ENCODE measurements at regions not wholly inside any gene's neighbourhood (a gene's known extent, or its start where the extent isn't known, plus 50 kb on each side); places are given as distances from the start of the nearest gene placed in this dataset.
"Not testable (repeated sequence)": the region's sequence is repeated elsewhere in the genome, so short reads cannot be mapped to it uniquely, and the experiment has no call there.

DNA sequence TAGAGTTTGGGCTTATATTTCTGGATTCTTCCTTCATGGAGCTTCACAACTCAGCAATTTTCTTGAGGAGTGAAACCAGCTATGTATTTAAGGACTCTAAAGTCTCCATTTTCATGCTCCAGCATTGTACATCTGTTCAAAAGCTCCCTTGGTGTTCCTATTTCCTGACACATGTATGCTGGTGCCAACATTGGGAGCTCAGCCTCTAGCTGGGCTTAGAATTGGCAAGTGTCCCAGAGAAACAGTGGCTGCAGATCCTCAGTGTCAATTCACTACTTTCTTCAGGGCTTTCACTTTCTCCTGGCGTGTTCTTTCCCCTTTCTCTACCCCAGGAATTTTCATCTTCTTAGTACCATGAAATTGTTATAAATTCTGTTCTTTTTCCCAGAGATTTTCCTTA is 103.1 kb downstream of the ZNF467 start:
- H3K9me3 ChIP-seq (ENCODE audit: control insufficient read depth, insufficient read depth, low read length) = no peaks in the 10 kb centered on the region
- H3K27me3 Mint-ChIP-seq (ENCODE audit: low read depth in 2 of 2) = peaks cover 39 to 62% of the 10 kb centered on the region in 2 donors
- WGBS (ENCODE audit: insufficient coverage) = 29% methylated on average over 1 of the region's 1 CpG
- intact Hi-C loops (cut with micrococcal nuclease) = no loop called here
- H3K27me3 ChIP-seq (ENCODE audit: control insufficient read depth, insufficient read depth, low read length) = no peaks in the 10 kb centered on the region
- H3K27ac Mint-ChIP-seq = no peak overlapping the region
- no peak overlapping the region for H3K27ac ChIP-seq (ENCODE audit: low read length)
- ATAC-seq (no peak), DNase-seq (no peak)
- H3K36me3 ChIP-seq (ENCODE audit: control insufficient read depth, insufficient read depth, low read length) = no peaks in the 10 kb centered on the region
- H3K4me3 Mint-ChIP-seq = no peak overlapping the region
- no peaks in the 10 kb centered on the region for H3K4me1 ChIP-seq (ENCODE audit: control insufficient read depth, insufficient read depth, low read length)
- H3K9me3 Mint-ChIP-seq = no peaks in the 10 kb centered on the region
- TF ChIP-seq, protein P1, sequence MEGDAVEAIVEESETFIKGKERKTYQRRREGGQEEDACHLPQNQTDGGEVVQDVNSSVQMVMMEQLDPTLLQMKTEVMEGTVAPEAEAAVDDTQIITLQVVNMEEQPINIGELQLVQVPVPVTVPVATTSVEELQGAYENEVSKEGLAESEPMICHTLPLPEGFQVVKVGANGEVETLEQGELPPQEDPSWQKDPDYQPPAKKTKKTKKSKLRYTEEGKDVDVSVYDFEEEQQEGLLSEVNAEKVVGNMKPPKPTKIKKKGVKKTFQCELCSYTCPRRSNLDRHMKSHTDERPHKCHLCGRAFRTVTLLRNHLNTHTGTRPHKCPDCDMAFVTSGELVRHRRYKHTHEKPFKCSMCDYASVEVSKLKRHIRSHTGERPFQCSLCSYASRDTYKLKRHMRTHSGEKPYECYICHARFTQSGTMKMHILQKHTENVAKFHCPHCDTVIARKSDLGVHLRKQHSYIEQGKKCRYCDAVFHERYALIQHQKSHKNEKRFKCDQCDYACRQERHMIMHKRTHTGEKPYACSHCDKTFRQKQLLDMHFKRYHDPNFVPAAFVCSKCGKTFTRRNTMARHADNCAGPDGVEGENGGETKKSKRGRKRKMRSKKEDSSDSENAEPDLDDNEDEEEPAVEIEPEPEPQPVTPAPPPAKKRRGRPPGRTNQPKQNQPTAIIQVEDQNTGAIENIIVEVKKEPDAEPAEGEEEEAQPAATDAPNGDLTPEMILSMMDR (IDR thresholded peaks at IDR 0.05) = no peak
- H3K4me1 Mint-ChIP-seq = no peaks in the 10 kb centered on the region
- H3K4me3 ChIP-seq (ENCODE audit: low read length) = no peak overlapping the region
- no peaks in the 10 kb centered on the region for H3K36me3 Mint-ChIP-seq

DNA sequence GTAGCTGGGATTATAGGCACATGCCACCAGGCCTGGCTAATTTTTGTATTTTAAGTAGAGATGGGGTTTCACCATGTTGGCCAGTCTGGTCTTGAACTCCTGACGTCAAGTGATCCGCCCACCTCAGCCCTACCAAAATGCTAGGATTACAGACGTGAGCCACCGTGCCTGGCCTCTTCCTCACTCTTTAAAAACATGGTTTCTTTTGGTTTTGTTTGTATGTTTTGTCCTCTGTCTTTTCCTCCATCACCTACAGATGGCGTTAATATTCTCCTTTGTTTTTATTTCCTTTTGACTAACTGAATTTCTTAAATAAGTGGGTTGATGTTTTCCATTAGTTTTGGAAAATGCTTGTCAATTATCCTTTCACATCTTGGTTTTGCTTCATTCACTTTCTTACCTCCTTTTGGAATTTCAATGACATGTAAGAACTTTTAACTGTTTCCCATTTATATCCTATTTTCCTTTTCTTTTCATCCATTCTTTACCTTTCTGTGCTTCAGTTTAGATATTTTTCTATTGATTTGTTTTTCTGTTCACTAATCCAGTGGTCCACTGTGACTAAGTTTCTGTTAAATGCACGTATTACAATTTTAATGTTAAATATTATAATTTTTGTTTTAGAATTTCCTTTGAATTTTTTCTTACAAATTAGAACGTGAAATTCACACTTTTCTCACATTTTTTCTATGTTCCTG is 104.1 kb downstream of the ZNF467 start:
- TF ChIP-seq, protein P1 (IDR thresholded peaks at IDR 0.05) = no peak
- Mint-ChIP-seq H3K36me3 (no peaks in the 10 kb centered on the region), H3K9me3 (no peaks in the 10 kb centered on the region), H3K4me3 (no peak overlapping the region), H3K27me3 (ENCODE audit: low read depth in 2 of 2) (peaks cover 37 to 62% of the 10 kb centered on the region in 2 donors), H3K27ac (no peak overlapping the region), H3K4me1 (no peaks in the 10 kb centered on the region)
- no peak for ATAC-seq
- Histone ChIP-seq H3K27me3 (ENCODE audit: control insufficient read depth, insufficient read depth, low read length) (no peaks in the 10 kb centered on the region), H3K4me1 (ENCODE audit: control insufficient read depth, insufficient read depth, low read length) (no peaks in the 10 kb centered on the region), H3K36me3 (ENCODE audit: control insufficient read depth, insufficient read depth, low read length) (no peaks in the 10 kb centered on the region), H3K27ac (ENCODE audit: low read length) (no peak overlapping the region), H3K4me3 (ENCODE audit: low read length) (no peak overlapping the region), H3K9me3 (ENCODE audit: control insufficient read depth, insufficient read depth, low read length) (no peaks in the 10 kb centered on the region)
- intact Hi-C loops (cut with micrococcal nuclease) = loop anchor here (1.0 to 10.0 kb wide), 2 partner anchors 73 to 606 kb away; no protein-coding TSS in a partner anchor
- 42% methylated on average over 2 of the region's 7 CpGs for WGBS (ENCODE audit: insufficient coverage)
- DNase-seq = peak in 1 of 2 donors; percentile 39

DNA sequence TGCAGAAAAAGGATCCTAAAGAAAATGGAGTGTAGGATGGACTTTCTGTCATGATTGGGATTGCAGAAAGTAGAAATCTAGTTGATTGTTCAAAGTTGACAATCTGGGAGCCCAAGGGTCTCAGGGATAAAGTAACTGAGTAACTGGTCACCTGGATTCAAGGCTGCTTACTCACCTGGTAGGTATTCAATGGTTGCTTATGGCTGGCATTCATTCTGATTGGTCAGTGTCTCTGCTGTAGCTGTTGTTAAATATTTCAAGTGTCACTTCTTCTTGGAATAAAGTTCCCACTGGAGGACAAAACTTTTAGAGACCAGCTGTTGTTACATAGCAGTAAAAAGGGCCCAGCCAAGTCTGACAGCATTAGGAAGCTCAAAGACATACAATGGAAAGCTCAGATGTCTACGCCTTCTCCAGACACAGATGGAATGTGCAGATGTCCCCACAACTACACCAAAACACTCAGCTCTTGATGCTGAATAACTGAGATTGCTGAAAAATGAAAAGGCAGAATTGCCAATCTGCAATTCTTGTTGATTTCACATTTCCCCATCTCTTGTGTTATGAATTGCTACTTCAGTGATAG is 106.9 kb downstream of the ZNF467 start:
- Histone ChIP-seq H3K4me1 (ENCODE audit: control insufficient read depth, insufficient read depth, low read length) (no peaks in the 10 kb centered on the region), H3K27ac (ENCODE audit: low read length) (no peak overlapping the region), H3K27me3 (ENCODE audit: control insufficient read depth, insufficient read depth, low read length) (no peaks in the 10 kb centered on the region), H3K36me3 (ENCODE audit: control insufficient read depth, insufficient read depth, low read length) (no peaks in the 10 kb centered on the region), H3K9me3 (ENCODE audit: control insufficient read depth, insufficient read depth, low read length) (no peaks in the 10 kb centered on the region), H3K4me3 (ENCODE audit: low read length) (no peak overlapping the region)
- DNase-seq = no peak
- no peak for ATAC-seq
- Mint-ChIP-seq H3K9me3 (no peaks in the 10 kb centered on the region), H3K27ac (no peak overlapping the region), H3K36me3 (no peaks in the 10 kb centered on the region), H3K4me3 (no peak overlapping the region), H3K4me1 (no peaks in the 10 kb centered on the region), H3K27me3 (ENCODE audit: low read depth in 2 of 2) (peaks cover 32 to 72% of the 10 kb centered on the region in 2 donors)
- 33% methylated on average over 1 of the region's 1 CpG for WGBS (ENCODE audit: insufficient coverage)
- TF ChIP-seq, protein P1 (IDR thresholded peaks at IDR 0.05) = no peak
- intact Hi-C loops (cut with micrococcal nuclease) = loop anchor here (10.0 kb wide), 1 partner anchor 608 kb away; no protein-coding TSS in a partner anchor

DNA sequence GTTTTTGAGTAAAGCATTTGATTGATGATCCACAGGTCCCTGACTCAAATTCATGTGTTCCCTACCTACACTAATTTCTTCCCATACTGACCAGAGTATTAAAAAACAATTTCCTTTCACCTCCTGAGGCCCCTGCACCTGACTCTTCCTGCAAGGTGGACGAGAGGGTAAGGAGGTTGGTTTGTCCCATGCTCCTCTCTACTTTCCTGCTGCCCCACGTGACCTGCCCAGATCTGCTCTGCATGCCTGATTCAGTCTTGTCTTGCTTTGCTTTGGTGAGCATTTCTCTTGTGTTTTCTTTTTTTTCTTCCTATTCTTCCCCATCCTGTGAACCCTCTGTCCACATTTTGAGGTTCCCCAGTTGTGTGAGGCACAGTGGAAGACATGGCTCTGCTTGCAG is 107.8 kb downstream of the ZNF467 start:
- not testable (repeated sequence) for H3K36me3 ChIP-seq (ENCODE audit: control insufficient read depth, insufficient read depth, low read length); H3K4me3 ChIP-seq (ENCODE audit: low read length); H3K4me3 Mint-ChIP-seq; H3K27ac Mint-ChIP-seq; H3K36me3 Mint-ChIP-seq; H3K4me1 Mint-ChIP-seq; H3K9me3 ChIP-seq (ENCODE audit: control insufficient read depth, insufficient read depth, low read length); DNase-seq; H3K27ac ChIP-seq (ENCODE audit: low read length); H3K4me1 ChIP-seq (ENCODE audit: control insufficient read depth, insufficient read depth, low read length); ATAC-seq; H3K27me3 ChIP-seq (ENCODE audit: control insufficient read depth, insufficient read depth, low read length); H3K9me3 Mint-ChIP-seq
- intact Hi-C loops (cut with micrococcal nuclease) = loop anchor here (10.0 kb wide), 1 partner anchor 609 kb away; no protein-coding TSS in a partner anchor
- peaks cover 33 to 77% of the 10 kb centered on the region in 2 donors for H3K27me3 Mint-ChIP-seq (ENCODE audit: low read depth in 2 of 2)
- 71% methylated on average over 2 of the region's 2 CpGs for WGBS (ENCODE audit: insufficient coverage)

Data from natural killer cell (primary cell).